NCI-H524 treated with DMSO at 0.1 percent for 48 hours (cell line): ENCODE measurements at regions not wholly inside any gene's neighbourhood (a gene's known extent, or its start where the extent isn't known, plus 50 kb on each side); places are given as distances from the start of the nearest gene placed in this dataset.
"Not testable (repeated sequence)": the region's sequence is repeated elsewhere in the genome, so short reads cannot be mapped to it uniquely, and the experiment has no call there.

ENCODE experiments used
- DNase-seq: peaks from one replicate; lab custom pipeline; 2025; lab: John Stamatoyannopoulos, UW

DNA sequence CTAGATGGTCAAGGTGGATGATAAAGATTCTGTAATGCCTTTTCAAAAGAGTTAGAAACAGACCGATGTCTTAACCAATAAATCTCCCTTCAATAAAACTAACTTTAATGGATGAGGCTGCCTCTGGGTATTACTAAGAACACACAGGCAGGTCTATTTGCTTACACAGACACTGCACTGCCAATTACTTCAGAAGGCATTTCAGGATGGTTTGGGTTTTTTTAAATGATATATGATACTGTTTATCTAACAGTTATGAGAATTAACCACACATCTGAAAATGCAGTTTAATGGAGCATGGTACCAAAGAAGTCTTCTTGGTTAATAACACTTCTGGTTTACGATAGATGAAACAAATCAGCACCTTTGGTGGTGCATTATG lies 367.9 kb upstream of the GRAMD2B start:
- DNase-seq, result no peak

DNA sequence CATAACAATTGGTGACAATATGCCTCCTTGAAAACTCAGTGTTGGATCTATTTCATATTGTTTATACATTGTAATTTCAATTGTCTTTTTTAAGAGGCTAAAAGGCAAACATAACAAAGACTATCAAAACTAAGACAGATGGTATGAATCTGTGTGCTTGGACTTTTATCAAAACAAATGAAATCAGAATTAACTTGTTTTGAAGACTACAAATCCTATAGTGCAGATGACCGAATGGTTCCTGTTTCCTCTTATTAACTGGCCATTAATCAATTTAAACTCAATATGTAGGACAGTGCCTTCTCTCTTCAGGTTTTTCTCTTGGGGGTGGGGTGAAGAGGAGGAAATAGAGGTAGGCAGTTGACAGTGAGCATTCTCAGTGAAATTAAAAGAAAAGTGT lies 366.9 kb upstream of the GRAMD2B start:
- DNase-seq, result no peak

GRCh38 chr5:126056851-126057622 lies 366.2 kb upstream of the GRAMD2B start:
- no peak for DNase-seq

GRCh38 chr5:126058392-126058791 lies 364.8 kb upstream of the GRAMD2B start:
- DNase-seq, result not testable (repeated sequence)

GRCh38 chr5:126062398-126063221 lies 360.6 kb upstream of the GRAMD2B start:
- DNase-seq, result no peak

- DNase-seq, result no peak
These were observed 358.1 kb upstream of the GRAMD2B start for GRCh38 chr5:126065061-126065460.

- no peak for DNase-seq
These were observed 356.4 kb upstream of the GRAMD2B start for GRCh38 chr5:126066836-126067235.

DNA sequence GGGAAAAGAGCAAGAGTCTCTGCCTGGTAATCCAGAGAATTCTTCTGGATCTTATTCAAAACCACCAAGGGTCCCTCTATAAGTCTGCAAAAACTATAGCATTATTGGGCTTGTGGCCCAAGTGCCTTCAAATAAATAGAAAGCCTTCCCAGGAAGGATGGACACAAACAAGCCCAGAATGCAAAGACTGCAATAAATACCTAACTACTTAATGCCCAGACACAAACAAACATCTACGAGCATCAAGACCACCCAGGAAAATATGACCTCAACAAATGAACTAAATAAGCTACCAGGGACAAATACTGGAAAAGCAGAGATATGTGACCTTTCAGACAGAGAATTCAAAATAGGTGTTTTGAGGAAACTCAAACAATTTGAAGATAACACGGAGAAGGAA lies 355.8 kb upstream of the GRAMD2B start:
- DNase-seq, result no peak

DNA sequence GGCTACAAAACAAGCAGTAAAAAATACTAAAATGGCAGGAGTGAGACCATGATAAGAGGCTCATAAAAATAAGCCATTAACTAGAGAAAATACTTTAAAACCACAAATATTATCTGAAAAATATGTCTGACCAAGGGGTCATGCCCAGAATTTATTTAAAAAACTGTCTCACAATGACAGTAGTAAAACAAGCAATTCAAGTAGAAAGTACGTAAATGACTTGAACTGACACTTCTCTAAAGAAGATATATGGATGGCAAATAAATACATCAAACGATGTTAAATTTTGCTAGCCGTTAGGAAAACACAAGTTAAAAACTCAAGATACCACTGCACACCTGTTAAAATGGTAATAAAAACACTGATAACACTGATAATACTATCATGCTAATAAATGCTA lies 353.9 kb upstream of the GRAMD2B start:
- DNase-seq, result no peak

GRCh38 chr5:126070481-126070880 lies 352.7 kb upstream of the GRAMD2B start:
- DNase-seq, result no peak

GRCh38 chr5:126074538-126074937 lies 348.7 kb upstream of the GRAMD2B start:
- DNase-seq, result no peak

DNA sequence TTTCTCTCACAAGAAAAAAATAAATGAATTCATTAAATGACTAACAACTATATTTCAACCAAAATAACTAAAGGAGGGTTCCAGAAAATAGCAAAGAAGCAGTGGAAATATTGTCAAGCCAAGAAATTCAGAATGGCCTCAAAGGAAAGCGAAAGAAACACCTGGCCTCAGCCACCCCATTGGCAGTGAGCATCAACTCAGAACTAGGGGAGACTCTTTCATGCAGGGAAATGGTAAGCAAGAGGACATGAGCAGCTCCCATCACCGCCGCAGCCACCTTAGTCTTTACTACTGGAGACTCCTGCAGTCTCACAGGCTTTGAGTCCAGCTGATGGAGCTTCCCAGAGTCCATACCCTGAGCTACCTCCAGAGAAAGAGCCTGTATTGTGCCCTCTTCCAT lies 343.9 kb upstream of the GRAMD2B start:
- no peak for DNase-seq

DNA sequence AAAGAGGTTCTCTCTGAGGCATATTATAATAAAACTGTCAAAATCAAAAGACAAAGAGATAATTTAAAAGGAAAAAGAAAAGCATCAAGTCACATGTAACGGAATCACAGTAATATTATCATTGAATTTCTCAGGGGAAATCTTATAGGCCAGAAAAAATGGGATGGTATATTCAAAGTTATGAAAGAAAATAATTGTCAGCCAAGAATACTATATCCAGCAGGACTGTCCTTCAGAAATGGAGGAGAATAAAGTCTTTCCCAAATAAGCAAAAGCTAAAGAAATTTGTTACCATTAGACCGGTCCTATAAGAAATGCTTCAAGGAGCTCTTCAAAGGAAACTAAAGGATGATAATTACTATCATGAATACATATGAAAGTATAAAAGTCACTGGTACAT lies 342.0 kb upstream of the GRAMD2B start:
- DNase-seq, result no peak

DNA sequence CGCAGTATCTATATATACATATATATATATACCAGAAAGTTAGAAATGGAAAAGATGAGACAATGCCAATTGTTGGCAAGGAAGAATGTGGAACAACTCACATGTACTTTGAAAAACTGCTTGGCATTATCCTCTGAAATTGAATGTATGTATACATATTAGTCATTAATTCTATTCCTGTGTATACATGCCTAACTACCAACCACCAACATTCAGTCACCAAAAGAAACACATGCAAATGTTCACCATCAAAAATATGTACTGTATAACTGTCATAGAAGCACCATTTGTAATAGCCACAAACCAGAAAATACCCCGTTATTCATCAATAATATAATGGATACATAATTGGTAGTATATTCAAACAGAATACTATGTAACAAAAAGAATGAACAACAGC lies 330.2 kb upstream of the GRAMD2B start:
- DNase-seq, result no peak

DNA sequence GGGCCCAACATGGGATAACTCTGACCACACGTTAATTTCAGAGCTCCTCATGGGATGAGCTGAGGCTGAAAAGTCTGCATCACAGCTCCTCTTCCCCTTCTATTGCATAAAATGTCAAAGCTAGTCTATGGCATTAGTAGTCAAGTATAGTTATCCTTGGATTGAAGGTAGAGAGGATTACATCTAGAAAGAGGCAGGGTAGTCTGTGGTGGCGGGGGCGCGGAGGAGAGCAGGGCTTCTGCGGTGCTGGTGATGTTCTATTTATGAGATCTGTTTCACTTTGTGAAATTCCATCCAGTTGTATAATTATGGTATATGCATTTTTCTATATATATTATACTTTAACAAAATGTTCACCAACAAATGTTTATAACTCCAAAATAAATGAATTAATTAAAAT lies 329.5 kb upstream of the GRAMD2B start:
- no peak for DNase-seq

DNA sequence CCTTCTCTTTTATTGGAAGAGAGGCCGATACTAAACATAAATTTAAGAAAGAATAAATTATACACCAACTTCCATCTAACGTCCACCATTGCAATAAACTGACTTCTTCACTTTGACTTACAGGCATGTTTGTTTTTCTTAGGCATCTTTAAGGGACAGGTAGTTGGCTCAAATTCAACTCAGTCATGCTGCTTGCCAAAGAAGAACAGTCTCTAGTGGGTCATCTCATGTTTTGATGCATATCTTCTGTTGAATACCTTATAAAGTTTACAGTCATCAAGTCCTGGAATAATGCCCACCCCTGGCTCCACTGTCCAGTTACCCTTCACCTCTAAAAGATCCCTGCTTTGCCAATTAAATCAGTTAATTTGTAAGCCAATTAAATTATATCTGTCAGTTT lies 328.2 kb upstream of the GRAMD2B start:
- DNase-seq, result no peak

DNA sequence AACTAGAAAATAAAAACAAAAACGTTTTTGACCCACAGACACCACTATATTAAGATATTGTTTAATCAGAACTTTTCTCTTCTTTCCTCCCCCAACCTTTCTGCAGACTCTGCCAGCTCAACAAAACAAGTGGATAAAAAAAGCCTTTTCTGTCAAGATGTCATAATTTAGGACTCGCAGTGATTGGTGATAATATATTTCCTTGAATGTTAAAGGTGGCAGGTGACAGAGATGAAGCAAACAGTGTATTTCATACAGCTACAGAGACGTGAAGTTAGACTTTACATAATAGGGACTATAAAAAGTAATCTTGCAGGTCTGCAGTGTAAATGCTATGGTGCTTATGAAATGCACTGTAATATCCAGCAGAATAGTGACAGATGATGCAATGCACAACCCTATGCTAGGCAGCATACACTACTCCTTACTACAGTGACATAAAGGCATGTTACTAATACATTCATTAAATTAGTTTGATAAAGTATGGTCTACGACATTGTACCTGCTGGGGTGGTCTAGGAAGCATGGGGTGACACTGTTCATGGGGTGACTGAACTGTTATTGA lies 326.7 kb upstream of the GRAMD2B start:
- no peak for DNase-seq

- no peak for DNase-seq
These were observed 325.3 kb upstream of the GRAMD2B start for GRCh38 chr5:126097876-126098275.

- no peak for DNase-seq
These were observed 324.7 kb upstream of the GRAMD2B start for GRCh38 chr5:126098330-126099017.

DNA sequence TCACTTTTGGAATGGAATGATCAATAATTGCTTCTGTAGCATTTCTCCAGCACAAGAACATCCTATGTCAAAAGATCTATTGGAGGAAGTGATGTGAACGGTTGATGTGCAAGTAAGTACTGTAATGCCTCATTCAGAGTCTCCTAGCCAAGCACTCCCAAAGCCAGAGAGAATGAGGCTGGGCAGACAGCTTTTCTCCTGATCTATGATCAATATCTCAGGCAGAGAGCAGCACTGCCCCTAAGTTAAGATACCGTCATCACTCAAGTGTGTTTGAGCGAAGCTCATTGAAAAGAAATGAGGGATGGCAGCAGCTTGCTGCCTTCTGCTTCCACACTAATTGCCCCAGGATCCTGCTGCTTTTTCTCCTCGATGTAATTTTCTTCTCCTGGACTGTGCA lies 324.1 kb upstream of the GRAMD2B start:
- DNase-seq, result no peak

- DNase-seq, result no peak
These were observed 322.4 kb upstream of the GRAMD2B start for GRCh38 chr5:126100767-126101166.

- DNase-seq, result no peak
These were observed 321.3 kb upstream of the GRAMD2B start for GRCh38 chr5:126101901-126102300.

DNA sequence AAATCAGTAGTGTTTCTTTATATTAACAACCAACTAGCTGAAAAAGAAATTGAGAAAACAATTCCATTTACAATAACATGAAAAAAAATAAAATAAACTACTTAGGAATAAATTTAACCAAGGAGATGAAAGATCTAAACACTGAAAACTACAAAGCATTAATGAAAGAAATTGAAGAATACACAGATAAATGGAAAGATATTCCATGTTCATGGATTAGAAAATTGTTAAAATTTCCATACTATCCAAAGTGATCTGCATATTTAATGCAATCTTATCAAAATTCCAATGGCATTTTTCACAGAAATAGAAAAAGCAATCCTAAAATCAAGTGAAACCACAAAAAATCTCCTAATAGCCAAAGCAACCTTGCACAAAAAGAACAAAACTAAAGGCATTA lies 320.2 kb upstream of the GRAMD2B start:
- no peak for DNase-seq
